CD4-positive, alpha-beta T cell treated with Interleukin-2 at 100 ng/mL for 4 hours (primary cell): ENCODE measurements at regions not wholly inside any gene's neighbourhood (a gene's known extent, or its start where the extent isn't known, plus 50 kb on each side); places are given as distances from the start of the nearest gene placed in this dataset.

ENCODE experiments used
- DNase-seq: peaks from one replicate; pipeline ENCODE4 v3.0.0-alpha.2; 2020; ENCODE audit warnings: low spot score

DNA sequence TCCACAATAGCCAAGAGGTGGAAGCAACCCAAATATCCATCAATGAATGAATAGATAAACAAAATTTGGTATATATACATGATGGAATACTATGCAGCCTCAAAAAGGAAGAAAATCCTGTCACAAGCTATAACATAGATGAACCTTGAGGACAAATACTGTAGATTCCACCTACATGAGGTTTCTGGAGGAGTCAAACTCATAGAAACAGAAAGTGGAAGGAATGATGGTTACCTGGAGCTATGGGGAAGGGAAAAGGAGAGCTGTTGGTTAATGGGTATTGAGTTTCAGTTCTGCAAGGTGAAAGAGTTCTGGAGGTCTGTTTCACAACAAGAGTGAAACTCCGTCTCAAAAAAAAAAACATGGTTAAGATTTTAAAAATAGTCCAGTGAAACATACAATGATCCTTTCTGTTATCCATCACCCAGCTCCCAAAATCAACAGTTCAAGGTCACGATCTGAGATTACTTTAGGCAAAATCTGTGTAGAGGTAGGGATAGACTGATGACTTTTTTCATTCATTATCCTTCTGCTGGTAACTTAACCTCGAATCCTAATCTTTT, 80.8 kb upstream of the HNRNPU start:
- DNase-seq: no peak

DNA sequence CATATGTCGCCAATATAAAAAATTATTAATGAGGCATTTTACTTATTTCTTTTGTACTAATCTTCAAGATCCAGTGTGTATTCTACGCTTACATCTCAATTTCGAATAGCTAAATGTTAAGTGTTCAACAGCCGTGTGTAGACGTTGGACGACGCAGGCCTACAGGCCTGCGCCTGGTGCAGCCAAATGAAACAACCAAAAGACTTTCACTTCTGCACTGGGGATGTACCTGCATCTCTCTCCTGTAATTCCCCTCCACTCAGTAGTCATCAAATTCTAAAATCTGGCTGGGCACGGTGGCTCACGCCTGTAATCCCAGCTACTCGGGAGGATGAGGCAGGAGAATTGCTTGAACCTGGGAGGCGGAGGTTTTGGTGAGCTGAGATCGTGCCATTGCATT, 76.8 kb upstream of the HNRNPU start:
- DNase-seq: no peak

DNA sequence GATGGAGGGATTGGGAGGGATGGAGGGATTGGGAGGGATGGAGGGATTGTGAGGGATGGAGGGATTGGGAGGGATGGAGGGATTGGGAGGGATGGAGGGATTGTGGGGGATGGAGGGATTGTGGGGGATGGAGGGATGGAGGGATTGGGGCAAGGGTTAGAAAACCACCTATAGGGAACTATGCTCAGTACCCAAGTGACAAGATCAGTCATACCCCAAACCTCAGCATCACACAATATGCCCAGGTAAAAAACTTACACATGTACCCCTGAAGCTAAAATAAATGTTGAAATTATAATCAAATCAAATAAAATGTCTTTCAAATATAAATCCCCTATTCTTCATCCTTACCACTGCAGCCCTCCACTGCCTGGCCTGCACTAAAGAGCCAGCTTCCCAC, 72.8 kb upstream of the HNRNPU start:
- DNase-seq: no peak

DNA sequence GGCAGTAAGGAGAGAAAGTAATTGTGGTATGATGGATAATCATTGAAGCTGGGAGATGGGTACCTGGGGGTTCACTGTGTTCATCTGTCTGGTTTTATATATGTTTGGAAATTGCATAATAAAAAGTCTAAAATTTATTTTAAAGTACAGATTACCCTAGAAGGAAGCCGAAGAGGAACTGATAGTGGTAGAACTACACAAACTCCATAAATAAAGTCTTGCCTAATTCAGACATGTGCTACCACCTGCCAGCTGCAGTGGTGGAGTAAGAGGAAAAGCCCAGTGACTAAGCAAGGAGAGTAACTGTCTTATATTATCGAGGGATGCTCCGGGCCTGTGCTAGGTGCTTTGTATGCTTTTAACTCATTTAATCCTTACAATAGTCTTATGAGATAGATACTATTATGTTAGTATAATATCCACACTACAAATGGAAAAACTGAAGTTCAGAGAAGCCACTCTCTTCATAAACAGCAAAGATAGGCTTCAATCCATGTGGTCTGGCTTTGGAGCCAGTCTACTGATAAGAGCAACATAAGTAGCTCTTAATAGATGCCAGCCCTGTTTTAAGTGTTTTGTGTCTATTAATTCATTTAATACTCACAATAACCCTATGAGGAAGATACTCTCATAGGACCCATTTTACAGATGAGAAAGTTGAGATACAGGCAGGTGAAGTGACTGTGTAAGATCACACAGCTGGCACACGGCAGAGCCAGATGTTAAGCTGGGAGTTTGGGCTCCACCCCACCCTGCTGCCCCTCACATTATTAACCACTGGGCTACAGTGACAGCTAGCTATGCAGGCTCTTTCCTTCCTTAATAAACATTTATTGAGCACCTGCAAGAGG, 56.8 kb upstream of the HNRNPU start:
- DNase-seq: no peak

DNA sequence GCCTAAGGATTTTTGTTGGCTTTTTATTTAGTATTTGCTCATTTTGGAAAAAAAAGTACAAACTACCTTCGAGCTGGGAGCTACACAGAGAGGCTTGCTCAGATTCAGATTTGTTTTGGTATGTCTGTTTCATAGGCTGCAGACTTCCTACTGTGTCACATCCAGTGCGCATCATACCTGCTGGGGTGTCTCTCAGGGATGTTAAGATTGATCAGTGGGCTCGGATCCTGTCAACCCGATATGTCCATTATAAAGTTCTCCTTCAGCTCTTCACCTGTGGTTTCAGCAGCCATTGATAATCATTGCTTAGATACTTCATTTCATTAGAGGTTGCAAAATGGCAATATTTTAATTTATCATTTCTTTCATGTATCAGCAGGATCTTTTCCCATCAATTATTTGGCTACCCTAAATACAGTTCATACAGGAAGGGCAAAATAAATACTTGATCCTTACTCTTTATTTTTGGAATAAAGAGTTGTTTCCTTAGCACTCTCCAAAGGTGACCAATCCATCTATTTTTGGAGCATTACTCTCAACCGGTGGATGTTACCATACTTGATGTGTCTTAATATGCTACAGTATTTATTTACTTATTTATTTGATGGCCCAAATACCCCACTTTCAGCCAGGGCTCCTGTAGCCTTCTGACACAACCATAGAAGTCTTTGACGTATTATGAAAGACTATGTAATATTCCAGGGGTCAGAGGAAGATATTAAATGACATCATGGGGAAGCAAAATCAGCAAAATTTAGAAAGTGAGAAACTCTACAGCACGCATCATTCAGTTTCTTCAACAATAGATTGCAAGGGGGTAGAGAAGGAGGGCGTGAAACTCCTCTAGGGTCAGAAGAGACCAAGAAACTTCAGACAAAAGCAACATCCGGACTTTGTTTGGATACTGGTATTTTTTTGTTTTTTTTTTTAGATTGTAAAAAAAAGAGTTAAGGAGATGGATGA, 55.3 kb upstream of the HNRNPU start:
- no peak for DNase-seq

DNA sequence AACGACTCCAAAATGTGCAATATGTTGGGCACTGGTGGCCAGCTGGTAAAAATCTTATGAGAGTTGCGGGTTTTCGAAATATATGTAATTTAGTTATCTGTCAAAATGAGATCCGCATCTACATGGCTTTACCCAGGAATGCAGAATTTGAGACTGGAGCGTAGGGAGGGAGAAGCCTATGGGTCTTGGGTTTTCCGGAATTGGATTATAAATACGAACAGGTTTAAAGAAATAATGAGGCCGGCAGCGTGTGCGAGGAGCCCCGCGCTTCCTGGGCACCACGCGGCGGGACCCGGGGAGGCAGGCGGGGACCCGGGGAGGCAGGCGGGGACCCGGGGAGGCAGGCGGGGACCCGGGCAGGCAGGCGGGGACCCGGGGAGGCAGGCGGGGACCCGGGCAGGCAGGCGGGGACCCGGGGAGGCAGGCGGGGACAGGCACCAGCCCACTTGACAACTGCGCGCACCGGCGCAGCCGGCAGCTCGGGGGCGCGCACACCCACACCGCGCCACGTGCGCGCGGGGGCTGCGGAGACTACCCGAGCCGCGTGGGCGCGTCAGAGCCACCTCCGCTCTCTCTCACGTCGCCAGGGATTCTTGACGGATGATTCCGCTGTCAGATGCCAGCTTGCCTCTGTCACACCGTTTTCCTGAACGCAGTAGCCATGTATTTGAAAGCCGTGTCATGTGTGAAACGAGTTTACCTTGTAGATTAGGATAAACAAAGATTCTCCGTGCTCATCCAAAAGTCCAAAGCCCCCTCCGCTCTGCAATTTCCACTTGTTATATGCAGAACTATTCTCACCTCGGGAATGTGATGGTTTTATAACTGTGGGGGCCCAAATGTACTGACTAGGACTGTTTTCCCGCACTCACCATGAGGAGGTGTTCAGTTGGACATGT, 54.3 kb upstream of the HNRNPU start:
- DNase-seq: peak; percentile 68

DNA sequence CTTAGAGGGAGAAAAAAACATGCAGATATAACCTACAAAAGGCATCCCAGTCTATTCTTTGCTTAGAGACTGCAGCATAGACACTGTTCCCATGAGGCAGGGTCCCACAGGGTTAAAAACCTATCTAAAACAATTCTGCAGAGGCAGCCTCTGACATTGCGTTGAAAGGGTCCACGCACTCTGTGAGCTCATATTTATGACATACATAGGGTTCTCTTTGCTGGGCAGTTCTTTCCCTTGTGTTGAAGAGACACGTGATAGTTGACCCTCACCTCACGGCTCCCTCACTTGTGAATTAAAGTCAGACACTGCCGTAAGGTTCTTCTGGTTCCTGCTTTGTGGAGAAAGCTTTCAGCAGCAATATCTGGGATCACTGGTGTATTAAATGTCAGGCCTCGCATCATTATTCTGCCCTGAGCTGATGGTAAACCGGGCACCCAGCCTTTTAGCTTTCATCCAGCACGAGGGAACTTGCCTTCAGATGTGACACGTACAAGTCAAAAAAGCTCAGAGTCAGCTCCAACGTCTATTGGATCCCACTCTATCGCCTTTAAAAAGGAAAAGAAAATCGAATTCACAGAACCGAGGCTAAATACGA, 52.8 kb upstream of the HNRNPU start:
- no peak for DNase-seq

DNA sequence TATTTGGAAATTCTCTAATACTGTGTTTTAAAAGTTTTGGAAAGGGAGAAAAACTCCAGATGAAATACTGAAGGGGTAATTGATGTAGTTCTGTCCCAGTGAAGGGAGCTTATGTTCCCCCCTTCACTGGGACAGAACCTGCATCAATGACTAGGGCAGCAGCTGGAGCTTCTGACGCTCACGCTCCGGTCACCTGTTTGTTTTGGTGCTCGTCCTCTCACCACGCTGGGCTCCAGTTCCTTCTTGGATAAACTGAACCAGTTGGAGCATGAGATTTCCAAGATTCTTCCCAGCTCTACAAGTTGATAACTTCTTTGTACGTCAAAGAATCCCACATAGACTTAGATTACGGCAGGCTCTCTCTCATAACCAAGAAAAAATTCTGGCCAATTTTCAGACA, 51.4 kb upstream of the HNRNPU start:
- DNase-seq: no peak

DNA sequence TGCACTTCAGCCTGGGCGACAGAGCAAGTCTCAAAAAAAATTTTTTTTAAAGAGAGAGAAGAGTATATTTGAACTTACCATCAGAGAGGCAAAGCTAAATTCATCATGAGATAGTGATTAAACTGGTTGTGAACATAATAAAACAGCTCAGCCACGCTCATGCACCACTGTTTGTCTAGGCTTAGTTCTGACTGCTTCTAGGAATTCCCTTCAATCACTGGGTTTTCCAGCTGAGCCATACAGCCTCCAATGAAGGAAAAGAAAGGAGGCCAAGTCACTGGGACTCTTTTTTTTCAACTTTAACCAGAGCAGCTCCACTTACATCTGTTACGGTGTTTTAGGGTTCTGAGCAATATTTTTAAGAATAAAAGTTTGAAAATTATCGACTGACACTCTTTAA, 50.4 kb upstream of the HNRNPU start:
- DNase-seq: no peak
